ENCODE measurements at regions not wholly inside any gene's neighbourhood (a gene's known extent, or its start where the extent isn't known, plus 50 kb on each side); places are given as distances from the start of the nearest gene placed in this dataset.
"Not testable (repeated sequence)": the region's sequence is repeated elsewhere in the genome, so short reads cannot be mapped to it uniquely, and the experiment has no call there.

- DNase-seq: no peak
Measured at GRCh38 chr5:85549836-85550599, 1067.7 kb upstream of the COX7C start.

- no peak for DNase-seq
Measured at GRCh38 chr5:85556464-85556863, 1061.3 kb upstream of the COX7C start.

- DNase-seq: no peak
Measured at GRCh38 chr5:85576666-85577065, 1041.1 kb upstream of the COX7C start.

- not testable (repeated sequence) for DNase-seq
Measured at GRCh38 chr5:85587806-85588205, 1029.9 kb upstream of the COX7C start.

GRCh38 chr5:85588268-85588667 lies 1029.5 kb upstream of the COX7C start:
- DNase-seq: not testable (repeated sequence)

GRCh38 chr5:85590764-85591163 lies 1027.0 kb upstream of the COX7C start:
- no peak for DNase-seq

- no peak for DNase-seq
Measured at GRCh38 chr5:85591311-85591710, 1026.4 kb upstream of the COX7C start.

- no peak for DNase-seq
Measured at GRCh38 chr5:85602843-85603242, 1014.9 kb upstream of the COX7C start.

GRCh38 chr5:85604378-85604777 lies 1013.4 kb upstream of the COX7C start:
- DNase-seq: no peak

- DNase-seq: no peak
Measured at GRCh38 chr5:85604786-85605185, 1013.0 kb upstream of the COX7C start.

- DNase-seq: no peak
Measured at GRCh38 chr5:85605381-85605780, 1012.4 kb upstream of the COX7C start.

- no peak for DNase-seq
Measured at GRCh38 chr5:85614489-85614888, 1003.3 kb upstream of the COX7C start.

GRCh38 chr5:85621668-85622067 lies 996.1 kb upstream of the COX7C start:
- no peak for DNase-seq

GRCh38 chr5:85628153-85628552 lies 989.6 kb upstream of the COX7C start:
- DNase-seq: no peak

GRCh38 chr5:85638495-85639125 lies 979.1 kb upstream of the COX7C start:
- not testable (repeated sequence) for DNase-seq

GRCh38 chr5:85646036-85646435 lies 971.7 kb upstream of the COX7C start:
- no peak for DNase-seq

GRCh38 chr5:85646641-85647040 lies 971.1 kb upstream of the COX7C start:
- DNase-seq: no peak

GRCh38 chr5:85647349-85648127 lies 970.2 kb upstream of the COX7C start:
- no peak for DNase-seq

- DNase-seq: no peak
Measured at GRCh38 chr5:85648495-85648894, 969.2 kb upstream of the COX7C start.

GRCh38 chr5:85651731-85652130 lies 966.0 kb upstream of the COX7C start:
- no peak for DNase-seq

GRCh38 chr5:85654144-85654543 lies 963.6 kb upstream of the COX7C start:
- not testable (repeated sequence) for DNase-seq

- no peak for DNase-seq
Measured at GRCh38 chr5:85656050-85656449, 961.7 kb upstream of the COX7C start.

GRCh38 chr5:85657328-85657727 lies 960.4 kb upstream of the COX7C start:
- not testable (repeated sequence) for DNase-seq
